ENCODE measurements at regions not wholly inside any gene's neighbourhood (a gene's known extent, or its start where the extent isn't known, plus 50 kb on each side); places are given as distances from the start of the nearest gene placed in this dataset.

DNA sequence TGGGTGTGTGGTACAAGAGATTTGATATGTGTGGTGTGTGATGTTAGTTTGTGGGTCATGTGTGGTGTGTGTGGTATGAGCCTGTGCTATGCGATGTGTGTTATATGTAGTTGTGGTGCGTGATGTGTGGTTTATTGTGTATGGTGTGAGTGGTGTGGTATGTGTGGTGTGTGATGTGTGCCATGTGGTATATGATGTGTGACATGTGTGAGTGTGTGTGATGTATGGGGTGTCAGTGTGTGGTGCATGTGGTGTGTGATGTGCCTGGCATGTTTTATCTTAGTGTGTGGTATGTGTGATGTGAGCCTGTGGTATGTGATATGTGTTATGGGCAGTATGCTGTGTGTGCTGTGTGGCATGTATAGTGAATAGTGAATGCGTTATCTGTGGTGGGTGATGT lies 273.0 kb upstream of the IRX1 start:
- no TSS peak for BruUV-seq (replicated peaks)

DNA sequence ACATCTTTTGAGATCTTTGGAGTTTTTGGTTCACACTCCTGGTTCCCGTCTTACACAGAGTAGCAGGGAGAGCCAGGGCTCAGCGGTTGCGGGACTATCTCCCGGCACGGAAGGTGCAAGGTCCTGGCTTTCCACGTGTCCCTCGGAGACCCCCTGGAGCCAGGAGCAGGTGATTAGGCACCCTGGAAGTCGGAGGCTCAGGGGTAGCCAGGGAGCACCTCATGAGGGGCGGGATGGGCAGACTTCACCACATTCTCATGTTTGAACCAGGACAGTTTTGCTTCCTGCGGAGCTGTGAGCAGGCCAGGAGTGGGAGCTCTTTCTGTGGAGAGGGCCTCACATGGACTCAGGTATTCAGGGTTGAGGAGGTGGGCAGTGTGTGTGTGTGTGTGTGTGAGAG lies 273.7 kb upstream of the IRX1 start:
- Histone ChIP-seq H4K20me1 (replicated peaks; ENCODE audit: control insufficient read depth, insufficient read depth, low read length) (no peaks in the 10 kb centered on the region; the same call in 1 of the 2 replicates), H3K9me1 (ENCODE audit: control insufficient read depth, insufficient read depth, low read length) (no peaks in the 10 kb centered on the region), H3K79me2 (ENCODE audit: control insufficient read depth, insufficient read depth, low read length) (no peaks in the 10 kb centered on the region), H2AFZ (ENCODE audit: low read depth, low read length) (no peak overlapping the region), H3K27me3 (ENCODE audit: control insufficient read depth in 2 of 2, insufficient read depth in 2 of 2, low read length in 2 of 2) (peaks cover 0 to 21% of the 10 kb centered on the region in 2 experiments; a peak in 3 of 5 replicates), H3K4me1 (replicated peaks in 1 of 2; ENCODE audit: control insufficient read depth in 2 of 2, insufficient read depth in 2 of 2, low read length in 2 of 2) (peaks cover 0 to 7% of the 10 kb centered on the region in 2 experiments; a peak in 1 of 5 replicates), H3K4me2 (ENCODE audit: insufficient read depth, low read length) (no peak overlapping the region), H3K36me3 (ENCODE audit: control insufficient read depth, insufficient read depth, low read length) (no peaks in the 10 kb centered on the region), H3K9me3 (replicated peaks; ENCODE audit: control insufficient read depth, insufficient read depth, low read depth, low read length) (no peaks in the 10 kb centered on the region; the same call in 1 of the 2 replicates), H3K4me3 (no peak overlapping the region), H3K27ac (ENCODE audit: extremely low read depth, low read depth, low read length) (no peak overlapping the region), H3K9ac (ENCODE audit: insufficient read depth in 1 of 2, low read depth in 2 of 2, low read length in 2 of 2) (no peak overlapping the region)
- FAIRE-seq: no peak
- CTCF ChIA-PET (ENCODE audit: low intra/inter-chr PET ratio): no interaction called here
- 2% methylated on average over 10 of the region's 10 CpGs for WGBS (ENCODE audit: insufficient coverage, low coverage, missing lambda C conversion rate)
- no TSS peak for BruUV-seq (replicated peaks)
- DNase-seq (ENCODE audit: extremely low read depth in 1 of 4, low spot score in 3 of 4): no peak
- POLR2A ChIA-PET: no interaction called here
- no peak for ATAC-seq
- intact Hi-C loops (cut with micrococcal nuclease) (no loop called here), in situ Hi-C loops (cut with MboI) (no loop called here)

More for the DNA sequence above, 273.0 kb upstream of the IRX1 start:
- DNase-seq (ENCODE audit: extremely low read depth in 1 of 4, low spot score in 3 of 4): no peak
- H2AFZ ChIP-seq (ENCODE audit: low read depth, low read length): no peak overlapping the region
- H3K4me2 ChIP-seq (ENCODE audit: insufficient read depth, low read length): no peak overlapping the region
- H3K79me2 ChIP-seq (ENCODE audit: control insufficient read depth, insufficient read depth, low read length): no peaks in the 10 kb centered on the region
- FAIRE-seq: no peak
- in situ Hi-C loops (cut with MboI) (no loop called here), intact Hi-C loops (cut with micrococcal nuclease) (no loop called here)
- ATAC-seq: no peak
- H3K9ac ChIP-seq (ENCODE audit: insufficient read depth in 1 of 2, low read depth in 2 of 2, low read length in 2 of 2): no peak overlapping the region
- no peaks in the 10 kb centered on the region for H3K9me1 ChIP-seq (ENCODE audit: control insufficient read depth, insufficient read depth, low read length)
- H3K4me3 ChIP-seq: no peak overlapping the region
- peaks cover 0 to 23% of the 10 kb centered on the region in 2 experiments; a peak in 3 of 5 replicates for H3K27me3 ChIP-seq (ENCODE audit: control insufficient read depth in 2 of 2, insufficient read depth in 2 of 2, low read length in 2 of 2)
- no peak overlapping the region for H3K27ac ChIP-seq (ENCODE audit: extremely low read depth, low read depth, low read length)
- no peaks in the 10 kb centered on the region for H3K36me3 ChIP-seq (ENCODE audit: control insufficient read depth, insufficient read depth, low read length)
- WGBS (ENCODE audit: insufficient coverage, low coverage, missing lambda C conversion rate): 17% methylated on average over 3 of the region's 3 CpGs
- POLR2A ChIA-PET: no interaction called here
- H3K4me1 ChIP-seq (replicated peaks in 1 of 2; ENCODE audit: control insufficient read depth in 2 of 2, insufficient read depth in 2 of 2, low read length in 2 of 2): peaks cover 0 to 7% of the 10 kb centered on the region in 2 experiments; a peak in 1 of 5 replicates
- TF ChIP-seq ZNF146 (CRISPR knock-in tag; IDR thresholded peaks at IDR 0.05; ENCODE audit: unreplicated experiment): no peak
- TF ChIP-seq, protein P1, sequence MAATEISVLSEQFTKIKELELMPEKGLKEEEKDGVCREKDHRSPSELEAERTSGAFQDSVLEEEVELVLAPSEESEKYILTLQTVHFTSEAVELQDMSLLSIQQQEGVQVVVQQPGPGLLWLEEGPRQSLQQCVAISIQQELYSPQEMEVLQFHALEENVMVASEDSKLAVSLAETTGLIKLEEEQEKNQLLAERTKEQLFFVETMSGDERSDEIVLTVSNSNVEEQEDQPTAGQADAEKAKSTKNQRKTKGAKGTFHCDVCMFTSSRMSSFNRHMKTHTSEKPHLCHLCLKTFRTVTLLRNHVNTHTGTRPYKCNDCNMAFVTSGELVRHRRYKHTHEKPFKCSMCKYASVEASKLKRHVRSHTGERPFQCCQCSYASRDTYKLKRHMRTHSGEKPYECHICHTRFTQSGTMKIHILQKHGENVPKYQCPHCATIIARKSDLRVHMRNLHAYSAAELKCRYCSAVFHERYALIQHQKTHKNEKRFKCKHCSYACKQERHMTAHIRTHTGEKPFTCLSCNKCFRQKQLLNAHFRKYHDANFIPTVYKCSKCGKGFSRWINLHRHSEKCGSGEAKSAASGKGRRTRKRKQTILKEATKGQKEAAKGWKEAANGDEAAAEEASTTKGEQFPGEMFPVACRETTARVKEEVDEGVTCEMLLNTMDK (IDR thresholded peaks at IDR 0.05; ENCODE audit: borderline replicate concordance, insufficient read depth, low read depth, low read length, poor library complexity, severe bottlenecking): no peak
- CTCF ChIA-PET (ENCODE audit: low intra/inter-chr PET ratio): no interaction called here
- no peaks in the 10 kb centered on the region; the same call in 1 of the 2 replicates for H4K20me1 ChIP-seq (replicated peaks; ENCODE audit: control insufficient read depth, insufficient read depth, low read length)
- no peaks in the 10 kb centered on the region; the same call in 1 of the 2 replicates for H3K9me3 ChIP-seq (replicated peaks; ENCODE audit: control insufficient read depth, insufficient read depth, low read depth, low read length)
